ENCODE measurements at regions not wholly inside any gene's neighbourhood (a gene's known extent, or its start where the extent isn't known, plus 50 kb on each side); places are given as distances from the start of the nearest gene placed in this dataset.

DNA sequence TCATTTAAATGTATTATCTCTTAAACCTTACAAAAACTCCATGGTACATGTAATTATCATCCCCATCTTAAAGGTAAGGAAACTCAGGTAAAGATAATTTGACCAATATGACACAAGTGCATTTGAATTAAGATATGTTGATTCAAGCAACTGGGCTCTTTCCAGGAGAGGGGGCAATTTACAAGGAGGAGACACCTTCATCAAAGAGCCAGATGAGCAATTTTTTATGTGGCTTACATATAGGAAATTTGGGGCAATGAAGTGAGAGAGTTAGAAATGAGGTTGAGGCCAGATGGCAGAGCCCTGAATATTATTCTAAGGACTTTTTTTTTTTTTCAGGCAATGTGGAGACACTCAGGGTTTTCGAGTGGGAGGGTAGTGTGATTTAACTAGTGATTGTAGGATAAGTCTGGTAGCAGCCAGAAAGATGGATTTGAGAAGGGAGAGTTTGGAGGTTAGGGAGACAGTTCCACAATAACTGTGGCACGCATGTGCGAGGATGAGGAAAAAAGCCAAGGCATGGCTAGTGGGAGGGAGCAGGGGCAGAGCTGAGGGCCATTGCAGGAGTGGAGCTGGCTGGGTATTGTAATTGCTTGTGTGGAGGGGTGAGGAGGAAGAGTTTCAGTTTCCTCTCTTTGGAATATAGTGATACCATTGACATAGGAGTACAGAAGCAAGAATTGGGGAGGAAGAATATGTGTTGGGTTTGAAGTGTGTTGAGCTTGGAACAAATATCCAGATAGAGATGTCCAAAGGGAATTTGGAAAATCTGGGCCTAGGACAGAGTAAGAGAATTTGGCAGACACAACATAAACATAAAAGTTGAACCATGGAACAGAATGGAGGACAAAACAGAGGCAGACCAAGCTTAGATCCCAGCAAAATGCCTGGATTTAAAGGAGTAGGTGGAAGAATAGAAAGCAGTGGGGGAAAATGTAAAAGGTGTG lies 72.0 kb downstream of the ACTBL2 start:
- Histone ChIP-seq H4K20me1 (ENCODE audit: insufficient read depth, low read length) (no peaks in the 10 kb centered on the region), H2AFZ (ENCODE audit: low read depth, low read length) (no peak overlapping the region), H3K4me2 (ENCODE audit: low read length) (no peak overlapping the region), H3K27me3 (ENCODE audit: low read depth, low read length) (no peaks in the 10 kb centered on the region), H3K79me2 (ENCODE audit: low read length) (no peaks in the 10 kb centered on the region), H3K4me3 (ENCODE audit: low read length) (no peak overlapping the region), H3K36me3 (replicated peaks; ENCODE audit: low read depth, low read length) (no peaks in the 10 kb centered on the region), H3K27ac (ENCODE audit: low read length) (no peak overlapping the region), H3K9ac (ENCODE audit: low read length) (no peak overlapping the region), H3K4me1 (ENCODE audit: low read length) (peaks cover 6% of the 10 kb centered on the region; the same call in 1 of the 2 replicates), H3K9me3 (ENCODE audit: insufficient read depth, low read length) (no peaks in the 10 kb centered on the region)
- no peak for TF ChIP-seq EZH2phosphoT487 (IDR thresholded peaks at IDR 0.05; ENCODE audit: low read depth)
- TF ChIP-seq, protein P1, sequence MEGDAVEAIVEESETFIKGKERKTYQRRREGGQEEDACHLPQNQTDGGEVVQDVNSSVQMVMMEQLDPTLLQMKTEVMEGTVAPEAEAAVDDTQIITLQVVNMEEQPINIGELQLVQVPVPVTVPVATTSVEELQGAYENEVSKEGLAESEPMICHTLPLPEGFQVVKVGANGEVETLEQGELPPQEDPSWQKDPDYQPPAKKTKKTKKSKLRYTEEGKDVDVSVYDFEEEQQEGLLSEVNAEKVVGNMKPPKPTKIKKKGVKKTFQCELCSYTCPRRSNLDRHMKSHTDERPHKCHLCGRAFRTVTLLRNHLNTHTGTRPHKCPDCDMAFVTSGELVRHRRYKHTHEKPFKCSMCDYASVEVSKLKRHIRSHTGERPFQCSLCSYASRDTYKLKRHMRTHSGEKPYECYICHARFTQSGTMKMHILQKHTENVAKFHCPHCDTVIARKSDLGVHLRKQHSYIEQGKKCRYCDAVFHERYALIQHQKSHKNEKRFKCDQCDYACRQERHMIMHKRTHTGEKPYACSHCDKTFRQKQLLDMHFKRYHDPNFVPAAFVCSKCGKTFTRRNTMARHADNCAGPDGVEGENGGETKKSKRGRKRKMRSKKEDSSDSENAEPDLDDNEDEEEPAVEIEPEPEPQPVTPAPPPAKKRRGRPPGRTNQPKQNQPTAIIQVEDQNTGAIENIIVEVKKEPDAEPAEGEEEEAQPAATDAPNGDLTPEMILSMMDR (IDR thresholded peaks at IDR 0.05; ENCODE audit: low read depth, low read length), result no peak

DNA sequence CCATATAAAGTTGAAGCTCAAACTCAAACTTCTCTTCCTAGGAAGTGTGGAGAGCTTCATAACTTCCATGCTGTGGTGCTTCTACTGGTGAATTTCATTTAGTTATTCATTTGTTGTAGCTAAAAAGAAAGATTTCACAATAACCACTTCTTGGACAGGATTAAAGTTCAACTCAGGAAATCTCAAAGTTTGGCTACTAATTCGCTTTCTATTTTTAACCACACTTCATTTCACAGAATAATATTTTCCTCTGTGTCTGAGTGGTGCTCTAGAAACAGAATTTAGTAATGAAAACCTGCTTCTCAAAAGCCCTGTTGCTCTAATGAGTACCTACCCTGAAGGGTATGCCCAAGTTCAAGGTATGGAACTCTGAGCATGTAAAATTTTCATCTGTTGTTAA lies 73.9 kb downstream of the ACTBL2 start:
- Histone ChIP-seq H3K36me3 (replicated peaks; ENCODE audit: low read depth, low read length) (no peaks in the 10 kb centered on the region), H2AFZ (ENCODE audit: low read depth, low read length) (no peak overlapping the region), H3K9me3 (ENCODE audit: insufficient read depth, low read length) (no peaks in the 10 kb centered on the region), H3K79me2 (ENCODE audit: low read length) (no peaks in the 10 kb centered on the region), H3K4me3 (ENCODE audit: low read length) (no peak overlapping the region), H3K4me1 (ENCODE audit: low read length) (peaks cover 9% of the 10 kb centered on the region; the same call in 1 of the 2 replicates), H3K4me2 (ENCODE audit: low read length) (no peak overlapping the region), H3K27me3 (ENCODE audit: low read depth, low read length) (no peaks in the 10 kb centered on the region), H3K9ac (ENCODE audit: low read length) (no peak overlapping the region), H4K20me1 (ENCODE audit: insufficient read depth, low read length) (no peaks in the 10 kb centered on the region), H3K27ac (ENCODE audit: low read length) (no peak overlapping the region)
- TF ChIP-seq, protein P1 (IDR thresholded peaks at IDR 0.05; ENCODE audit: low read depth, low read length), result no peak
- no peak for TF ChIP-seq EZH2phosphoT487 (IDR thresholded peaks at IDR 0.05; ENCODE audit: low read depth)

DNA sequence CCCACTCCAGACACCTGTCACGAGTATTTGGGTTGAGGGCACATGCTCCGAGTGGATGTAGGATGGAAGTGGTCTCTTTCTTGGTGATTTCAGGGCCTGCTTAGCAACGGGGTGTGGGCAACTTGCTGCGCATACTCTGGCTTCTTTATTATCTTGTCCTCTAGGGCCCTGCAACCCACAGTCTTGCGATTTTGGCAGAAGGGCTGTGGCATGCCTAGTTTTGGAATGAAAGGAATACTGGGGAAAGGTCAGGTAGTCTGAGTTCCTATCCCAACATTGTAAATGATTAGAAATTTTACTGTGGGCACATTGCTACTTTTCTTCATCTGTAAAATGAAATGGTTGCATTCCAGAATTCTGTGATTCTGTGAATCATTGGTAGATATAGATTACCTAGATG lies 74.3 kb downstream of the ACTBL2 start:
- H4K20me1 ChIP-seq (ENCODE audit: insufficient read depth, low read length), result no peaks in the 10 kb centered on the region
- H3K27me3 ChIP-seq (ENCODE audit: low read depth, low read length), result no peaks in the 10 kb centered on the region
- H3K27ac ChIP-seq (ENCODE audit: low read length), result no peak overlapping the region
- TF ChIP-seq, protein P1 (IDR thresholded peaks at IDR 0.05; ENCODE audit: low read depth, low read length), result no peak
- TF ChIP-seq EZH2phosphoT487 (IDR thresholded peaks at IDR 0.05; ENCODE audit: low read depth), result no peak
- H2AFZ ChIP-seq (ENCODE audit: low read depth, low read length), result no peak overlapping the region
- peaks cover 9% of the 10 kb centered on the region; the same call in 1 of the 2 replicates for H3K4me1 ChIP-seq (ENCODE audit: low read length)
- no peak overlapping the region for H3K4me2 ChIP-seq (ENCODE audit: low read length)
- H3K9ac ChIP-seq (ENCODE audit: low read length), result no peak overlapping the region
- H3K4me3 ChIP-seq (ENCODE audit: low read length), result no peak overlapping the region
- H3K79me2 ChIP-seq (ENCODE audit: low read length), result no peaks in the 10 kb centered on the region
- H3K36me3 ChIP-seq (replicated peaks; ENCODE audit: low read depth, low read length), result no peaks in the 10 kb centered on the region
- no peaks in the 10 kb centered on the region for H3K9me3 ChIP-seq (ENCODE audit: insufficient read depth, low read length)

DNA sequence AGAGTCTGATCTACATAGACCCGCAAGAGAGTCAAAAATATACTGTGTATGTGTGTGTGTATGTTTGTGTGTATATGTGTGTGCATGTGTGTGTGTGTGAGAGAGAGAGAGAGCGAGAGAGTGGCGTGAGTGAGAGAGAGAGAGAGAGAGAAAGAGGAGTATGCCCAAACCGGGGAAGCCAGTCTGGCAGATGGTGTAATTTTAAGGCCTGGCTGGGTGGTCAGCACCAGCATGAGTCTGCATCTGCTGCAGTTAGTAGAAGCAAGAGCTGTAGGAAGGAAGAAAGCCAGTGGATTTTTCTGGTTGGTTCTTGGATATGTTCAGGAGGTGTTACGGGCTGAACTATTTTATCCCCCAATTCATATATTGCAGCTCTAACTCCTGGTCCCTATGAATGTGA lies 75.2 kb downstream of the ACTBL2 start:
- no peaks in the 10 kb centered on the region for H3K36me3 ChIP-seq (replicated peaks; ENCODE audit: low read depth, low read length)
- no peak overlapping the region for H3K4me3 ChIP-seq (ENCODE audit: low read length)
- no peak overlapping the region for H2AFZ ChIP-seq (ENCODE audit: low read depth, low read length)
- no peak overlapping the region for H3K4me2 ChIP-seq (ENCODE audit: low read length)
- no peaks in the 10 kb centered on the region for H3K9me3 ChIP-seq (ENCODE audit: insufficient read depth, low read length)
- no peak overlapping the region for H3K27ac ChIP-seq (ENCODE audit: low read length)
- no peak overlapping the region for H3K9ac ChIP-seq (ENCODE audit: low read length)
- TF ChIP-seq, protein P1 (IDR thresholded peaks at IDR 0.05; ENCODE audit: low read depth, low read length), result no peak
- no peak for TF ChIP-seq EZH2phosphoT487 (IDR thresholded peaks at IDR 0.05; ENCODE audit: low read depth)
- H3K4me1 ChIP-seq (ENCODE audit: low read length), result peaks cover 9% of the 10 kb centered on the region; the same call in 1 of the 2 replicates
- no peaks in the 10 kb centered on the region for H3K79me2 ChIP-seq (ENCODE audit: low read length)
- H3K27me3 ChIP-seq (ENCODE audit: low read depth, low read length), result no peaks in the 10 kb centered on the region
- no peaks in the 10 kb centered on the region for H4K20me1 ChIP-seq (ENCODE audit: insufficient read depth, low read length)
